Activated T-helper 1 cell treated with anti-CD3 and anti-CD28 coated beads, Interleukin-2, amount 50 U/mL, for 16 hours (primary cell): ENCODE measurements at regions not wholly inside any gene's neighbourhood (a gene's known extent, or its start where the extent isn't known, plus 50 kb on each side); places are given as distances from the start of the nearest gene placed in this dataset.

Source experiments
- DNase-seq, 2 donors: peaks; one replicate each; pipeline ENCODE4 v3.0.0-alpha.2; 2020; ENCODE audit warnings: low read depth in 1 of 2, low spot score in 1 of 2

GRCh38 chr6:139638179-139638941, 263.9 kb upstream of the CITED2 start:
- DNase-seq: no peak

DNA sequence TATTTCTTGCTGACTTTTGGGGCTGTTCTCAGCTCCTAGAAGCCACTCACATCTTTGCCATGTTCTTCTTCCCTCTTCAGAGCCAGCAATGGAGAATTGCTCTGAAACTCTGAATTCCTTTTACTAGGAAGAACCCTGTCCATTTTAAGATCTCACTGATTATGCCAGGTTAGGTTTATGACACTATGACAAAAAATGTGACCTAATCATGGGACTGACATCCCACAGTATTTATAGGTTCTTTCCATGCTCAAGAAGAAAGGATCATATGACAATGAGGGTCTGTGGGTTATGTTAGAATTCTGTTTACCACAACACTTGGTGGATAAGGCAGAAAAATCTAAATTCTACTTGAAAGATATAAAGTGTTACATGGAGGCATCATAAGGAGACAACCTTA, 263.3 kb upstream of the CITED2 start:
- DNase-seq: no peak

GRCh38 chr6:139636391-139636790, 261.9 kb upstream of the CITED2 start:
- no peak for DNase-seq

DNA sequence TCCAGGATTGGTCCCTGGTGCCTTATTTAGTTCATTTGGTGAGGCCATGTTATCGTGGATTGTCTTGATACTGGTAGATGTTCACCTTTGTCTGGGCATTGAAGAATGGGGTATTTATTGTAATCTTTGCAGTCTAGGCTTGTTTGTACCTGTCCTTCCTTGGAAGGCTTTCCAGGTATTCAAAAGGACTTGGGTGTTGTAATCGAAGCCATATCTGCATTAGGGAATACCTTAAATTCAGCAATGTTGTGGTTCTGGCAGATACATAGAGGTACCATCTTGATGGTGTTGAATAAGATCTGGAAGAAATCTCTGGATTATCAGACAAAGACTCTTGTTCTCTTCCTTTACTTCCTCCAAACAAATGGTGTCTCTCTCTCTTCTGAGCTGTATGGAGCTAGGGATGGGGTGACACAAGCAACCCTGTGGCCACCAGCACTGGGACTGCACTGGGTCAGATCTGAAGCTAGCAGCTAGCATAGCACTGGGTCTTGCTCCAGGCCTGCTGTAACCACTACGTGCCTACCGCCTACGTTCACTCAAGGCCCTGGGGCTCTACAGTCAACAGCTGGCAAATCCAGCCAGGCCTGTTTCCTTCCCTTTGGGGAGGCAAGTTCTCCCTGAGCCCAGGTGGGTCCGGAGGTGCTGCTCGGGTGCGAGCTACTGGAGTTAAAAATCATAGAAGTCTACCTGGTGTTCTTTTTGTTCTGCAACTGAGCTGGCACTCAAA, 261.1 kb upstream of the CITED2 start:
- DNase-seq: no peak

DNA sequence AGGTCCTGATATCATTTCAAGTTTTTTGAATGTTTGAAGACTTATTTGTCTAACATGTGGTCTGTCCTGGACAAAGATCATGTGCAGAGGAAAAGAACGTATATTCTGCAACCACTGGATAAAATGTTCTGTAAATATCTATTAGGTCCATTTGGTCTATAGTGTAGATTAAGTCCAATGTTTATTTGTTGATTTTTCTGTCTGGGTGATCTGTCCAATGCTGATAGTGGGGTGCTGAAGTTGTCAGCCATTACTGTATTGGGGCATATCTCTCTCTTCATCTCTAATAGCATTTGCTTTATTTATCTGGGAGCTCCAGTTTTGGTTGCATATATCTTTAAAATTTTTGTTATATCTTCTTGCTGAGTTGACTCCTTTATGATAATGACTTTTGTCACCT, 258.4 kb upstream of the CITED2 start:
- DNase-seq: no peak

DNA sequence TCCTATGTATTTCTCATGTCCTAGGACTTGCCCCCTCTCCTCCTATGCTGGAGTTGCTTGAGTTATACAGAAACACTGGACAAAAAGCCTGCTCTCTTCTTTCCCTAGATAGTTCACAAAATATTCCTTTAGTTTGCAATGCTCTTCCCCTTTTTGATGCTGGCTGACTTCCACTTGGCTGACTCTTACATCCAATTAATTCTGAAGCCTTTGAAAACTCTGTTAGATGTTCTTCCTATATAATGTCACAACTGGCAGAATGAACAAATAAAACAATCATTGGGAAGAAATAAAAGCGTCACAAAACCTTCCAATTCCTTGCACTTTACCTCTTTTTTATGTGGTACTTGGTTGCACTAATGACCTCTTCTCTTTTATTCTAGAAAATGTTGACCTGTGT, 253.8 kb upstream of the CITED2 start:
- no peak for DNase-seq

DNA sequence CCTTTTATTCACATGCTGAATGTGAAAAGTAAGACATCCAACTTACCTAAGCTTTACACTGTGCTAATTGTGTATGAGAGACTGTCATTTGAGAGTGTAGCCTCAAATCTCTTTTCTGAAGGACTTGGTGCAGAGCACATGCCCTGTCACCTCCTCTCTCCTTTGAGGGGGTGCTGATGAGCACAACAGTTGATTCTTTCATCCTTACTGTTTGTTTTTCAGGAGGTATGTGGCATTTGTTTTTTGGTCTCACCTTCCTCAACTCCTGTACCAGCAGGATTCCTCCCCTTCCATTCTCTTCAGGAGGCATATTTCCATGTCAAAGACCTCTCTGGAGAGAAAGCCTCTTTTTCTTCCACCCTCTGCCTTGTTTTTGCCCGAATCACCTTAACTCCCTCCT, 252.6 kb upstream of the CITED2 start:
- no peak for DNase-seq

DNA sequence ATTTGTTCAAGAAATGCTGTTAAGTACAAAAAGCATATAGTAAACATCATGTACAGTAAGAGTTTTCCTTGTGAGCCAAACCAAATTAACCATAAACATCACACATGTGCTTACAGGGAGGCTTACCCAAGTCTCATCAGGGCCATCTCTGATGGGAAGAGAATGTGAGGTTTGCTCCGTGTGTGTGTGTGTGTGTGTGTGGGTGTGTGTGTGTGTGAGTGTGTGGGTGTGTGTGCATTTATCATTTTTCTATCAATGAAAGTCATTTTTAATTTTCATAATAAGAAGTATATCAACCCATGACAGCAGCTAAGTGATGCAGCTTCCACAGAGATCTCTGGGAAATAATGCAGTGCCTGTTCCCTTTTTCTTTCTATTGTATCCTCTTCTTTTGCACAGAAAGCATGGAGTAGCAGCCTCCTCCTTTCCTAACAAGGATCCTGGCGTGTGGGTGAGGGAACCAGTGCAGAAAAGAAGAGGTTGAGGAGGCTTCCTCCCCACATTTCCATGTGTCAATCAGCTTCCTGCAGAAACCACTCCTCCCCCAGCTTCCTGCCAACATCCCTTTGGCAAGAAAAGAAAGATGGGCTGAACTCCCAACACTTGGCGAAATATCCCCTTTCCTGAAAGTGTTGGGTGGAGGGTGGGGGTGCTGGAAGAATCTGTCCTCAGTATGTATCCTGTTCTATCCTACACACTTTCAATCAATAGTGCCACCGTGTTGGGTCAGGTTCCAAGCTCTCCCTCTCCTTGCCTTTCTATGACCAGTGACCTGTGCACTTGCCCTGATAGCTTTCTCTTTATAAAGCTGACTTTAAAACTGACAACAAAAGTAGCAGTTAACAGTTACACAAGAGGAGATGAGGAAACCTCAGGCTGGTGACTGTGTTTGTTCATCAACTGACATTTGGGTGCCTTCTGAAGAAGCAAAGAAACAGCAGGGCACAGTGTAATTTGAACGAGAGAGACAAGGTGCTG, 251.8 kb upstream of the CITED2 start:
- no peak for DNase-seq

GRCh38 chr6:139625081-139625939, 250.9 kb upstream of the CITED2 start:
- no peak for DNase-seq

DNA sequence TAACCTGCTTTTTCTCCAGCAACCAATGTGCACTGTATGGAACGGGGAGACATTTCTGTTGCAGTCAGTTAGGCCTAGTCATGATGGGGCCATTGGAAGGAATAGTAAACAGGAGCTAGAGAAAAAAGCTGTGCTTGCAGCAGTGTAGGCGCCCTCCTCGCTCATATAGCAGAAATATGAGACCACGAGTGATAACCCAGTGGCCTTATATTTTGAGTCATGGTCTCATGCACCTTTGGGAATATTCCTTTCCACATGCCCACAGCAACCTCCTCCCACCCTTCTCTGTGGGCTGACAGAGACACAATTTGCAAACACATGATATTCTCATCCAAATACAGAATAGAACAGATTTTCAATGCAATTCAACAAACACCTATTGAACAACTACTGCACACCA, 248.9 kb upstream of the CITED2 start:
- DNase-seq: no peak

- no peak for DNase-seq
These were observed 239.0 kb upstream of the CITED2 start for GRCh38 chr6:139613496-139613895.

GRCh38 chr6:139612135-139612465, 237.7 kb upstream of the CITED2 start:
- no peak for DNase-seq

DNA sequence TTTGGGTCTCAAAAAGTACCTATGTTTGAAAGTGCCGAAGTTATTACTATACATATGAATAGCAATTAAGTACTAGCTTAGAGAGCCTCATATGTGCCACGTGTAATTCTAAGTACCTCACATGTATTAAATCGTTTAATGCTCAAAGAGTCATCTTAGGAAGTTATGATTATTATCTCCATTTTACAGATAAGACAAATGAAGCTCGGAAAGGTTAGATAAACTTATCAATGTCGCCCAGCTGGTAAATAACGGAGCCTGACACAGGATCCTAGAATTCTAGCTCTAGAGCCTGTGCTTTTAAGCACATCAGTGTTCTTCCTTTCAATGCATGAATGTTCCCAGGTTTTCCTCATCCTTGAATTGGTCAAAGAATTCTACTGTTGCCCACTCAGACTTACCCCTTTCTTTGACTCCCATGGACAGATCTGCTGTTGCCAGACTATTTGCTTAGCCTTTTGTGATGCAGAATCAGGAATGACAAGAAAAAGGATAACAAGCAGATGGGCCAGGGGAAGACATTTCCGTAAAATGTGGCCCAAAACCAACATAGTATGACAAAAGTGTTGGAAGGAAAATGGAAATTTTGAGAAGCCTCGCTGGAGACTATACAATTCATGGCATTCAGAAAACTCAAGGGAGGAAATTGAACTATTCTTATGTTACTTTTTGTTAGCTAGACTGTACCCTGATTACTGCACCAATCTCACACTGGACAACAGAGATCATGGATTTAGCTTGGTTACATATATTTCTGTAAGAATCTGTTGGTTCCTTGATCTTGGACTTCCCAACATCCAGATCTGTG, 237.1 kb upstream of the CITED2 start:
- no peak for DNase-seq

DNA sequence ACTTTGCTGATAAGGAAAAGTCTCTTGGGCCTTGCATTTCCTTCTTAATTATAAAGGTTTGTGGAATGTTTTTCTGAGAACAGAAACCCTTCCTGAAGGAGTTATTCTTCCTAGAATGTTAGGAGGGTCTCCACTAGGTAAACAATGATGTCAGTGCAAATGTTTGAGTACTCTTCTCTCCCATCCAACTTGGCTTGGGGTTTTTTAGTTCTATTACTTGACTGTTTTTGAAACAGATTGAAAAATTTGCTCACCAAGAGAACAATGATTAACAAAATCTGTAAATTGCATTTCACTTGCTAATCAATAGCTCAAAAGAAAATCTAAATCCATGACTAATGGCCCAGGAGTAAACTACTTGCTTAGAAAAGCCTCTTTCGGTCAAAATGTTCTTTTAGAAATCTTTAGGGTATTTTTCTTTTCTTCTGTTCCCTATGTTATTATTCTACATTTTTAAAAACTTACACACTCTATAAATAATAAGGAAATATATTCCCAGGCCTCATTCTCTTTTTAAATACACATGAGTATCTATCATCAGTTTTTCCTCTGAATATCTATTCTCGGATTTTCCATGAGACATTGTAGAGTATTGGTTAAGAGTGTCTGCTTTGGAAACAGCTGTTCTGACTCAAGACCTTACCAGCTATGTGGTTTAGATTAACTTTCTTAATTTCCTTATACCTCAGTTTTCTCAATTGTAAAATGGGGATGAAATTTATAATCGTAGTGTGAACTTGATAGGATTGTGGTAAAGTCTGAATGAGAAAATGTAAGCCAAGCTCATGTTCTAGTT, 234.2 kb upstream of the CITED2 start:
- no peak for DNase-seq

DNA sequence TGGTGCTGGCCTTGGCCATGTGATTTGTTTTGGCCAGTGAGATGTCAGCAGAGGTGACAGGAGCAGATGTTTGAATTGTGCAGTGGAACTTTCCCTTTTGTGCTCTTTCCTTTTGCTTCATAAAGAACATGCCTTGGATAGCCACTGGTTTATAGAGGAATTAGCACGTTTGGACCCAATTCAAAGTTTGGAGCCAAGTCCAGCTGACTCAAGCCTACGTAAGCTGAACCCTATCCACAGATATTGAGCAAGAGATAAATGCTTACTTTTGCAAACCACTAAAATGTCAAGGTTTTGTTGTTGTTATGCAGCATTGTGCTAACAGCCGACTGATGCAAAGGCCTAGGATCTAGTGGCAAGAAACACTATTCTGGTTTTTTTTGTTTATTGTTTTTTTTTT, 230.9 kb upstream of the CITED2 start:
- DNase-seq: no peak

- DNase-seq: no peak
These were observed 229.1 kb upstream of the CITED2 start for GRCh38 chr6:139603581-139603980.

GRCh38 chr6:139602577-139602976, 228.1 kb upstream of the CITED2 start:
- no peak for DNase-seq

DNA sequence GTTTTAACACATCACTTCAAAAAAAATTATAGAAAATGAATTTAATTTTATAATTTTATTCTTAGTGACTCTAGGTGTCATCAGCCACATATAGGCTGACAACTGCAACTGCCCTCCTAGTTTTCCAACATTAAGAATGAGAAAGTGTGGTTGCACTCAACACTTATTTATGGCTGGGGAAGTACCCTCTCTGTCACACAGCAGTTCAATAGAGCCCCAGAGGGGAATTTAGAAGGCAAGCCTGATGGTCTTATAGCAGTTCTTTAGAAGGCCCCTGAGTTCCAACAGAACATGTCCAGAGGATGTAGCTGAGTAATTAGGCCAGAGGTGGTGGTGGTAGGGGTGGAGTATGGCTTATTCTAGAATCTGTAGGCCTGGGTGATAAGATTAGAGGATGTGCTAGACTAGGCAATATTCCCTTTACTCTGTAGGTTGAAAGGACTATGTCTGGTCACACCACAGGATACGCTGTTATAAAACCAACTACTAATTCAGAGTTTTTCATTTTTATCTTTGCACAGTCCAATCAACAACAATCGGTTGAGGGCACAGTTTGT, 226.5 kb upstream of the CITED2 start:
- DNase-seq: no peak

GRCh38 chr6:139600343-139600742, 225.9 kb upstream of the CITED2 start:
- no peak for DNase-seq
